Caco-2 (cell line): ENCODE measurements at regions not wholly inside any gene's neighbourhood (a gene's known extent, or its start where the extent isn't known, plus 50 kb on each side); places are given as distances from the start of the nearest gene placed in this dataset.

Source experiments
- BruUV-seq: library from RNA; stranded (reverse); fragments of 400-500 nt; replicated peaks from 2 replicates; lab custom pipeline; 2021; lab: Mats Ljungman, UMichigan
- CTCF ChIA-PET: fragments of 300-600 bp; sonication (Branson Sonifier 250); formaldehyde crosslinking; loops from one replicate; lab custom pipeline; 2022; ENCODE audit warnings: antibody characterized with exemption; lab: Charles Lee
- POLR2A ChIA-PET: fragments of 300-600 bp; sonication (Branson Sonifier 250); formaldehyde crosslinking; loops from one replicate; lab custom pipeline; 2022; ENCODE audit warnings: antibody characterized with exemption; lab: Charles Lee
- DNase-seq, 2 experiments: peaks; one replicate each; pipeline versions ENCODE4 v3.0.0 to v3.0.0-alpha.2; 2020 to 2022
- H3K27me3 ChIP-seq: replicated peaks from 2 replicates; pipeline ENCODE4 v1.6.0; 2011; ENCODE audit warnings: low read length; ENCODE audit not compliant: control insufficient read depth, insufficient read depth
- H3K36me3 ChIP-seq: 2 replicates; pipeline ENCODE4 v1.5.1; 2011; ENCODE audit warnings: low read length; ENCODE audit not compliant: control insufficient read depth, insufficient read depth
- H3K4me1 ChIP-seq: fragments of 250-450 bp; sonication (Bioruptor Pico); 2 replicates; pipeline ENCODE4 v1.5.1; 2020; ENCODE audit warnings: mild to moderate bottlenecking
- H3K4me3 ChIP-seq: 2 replicates; pipeline ENCODE4 v1.5.1; 2011; ENCODE audit warnings: low read depth, mild to moderate bottlenecking, control low read depth, low read length
- H3K9me3 ChIP-seq: fragments of 250-450 bp; sonication (Bioruptor Pico); 2 replicates; pipeline ENCODE4 v1.5.1; 2020; ENCODE audit warnings: mild to moderate bottlenecking, moderate library complexity
- H3K27ac Mint-ChIP-seq: one replicate; pipeline ENCODE4 v1.8.0; 2022; ENCODE audit warnings: mixed read lengths; ENCODE audit not compliant: unreplicated experiment
- H3K27me3 Mint-ChIP-seq: one replicate; pipeline ENCODE4 v1.8.0; 2022; ENCODE audit warnings: mixed read lengths; ENCODE audit not compliant: insufficient read depth, unreplicated experiment
- H3K36me3 Mint-ChIP-seq: one replicate; pipeline ENCODE4 v1.8.0; 2022; ENCODE audit warnings: mild to moderate bottlenecking, mixed read lengths; ENCODE audit not compliant: insufficient read depth, unreplicated experiment
- H3K4me1 Mint-ChIP-seq: one replicate; pipeline ENCODE4 v1.8.0; 2022; ENCODE audit warnings: low read depth, mixed read lengths; ENCODE audit not compliant: unreplicated experiment
- H3K4me3 Mint-ChIP-seq: one replicate; pipeline ENCODE4 v1.8.0; 2022; ENCODE audit warnings: mild to moderate bottlenecking, moderate library complexity, mixed read lengths; ENCODE audit not compliant: unreplicated experiment
- H3K9me3 Mint-ChIP-seq: one replicate; pipeline ENCODE4 v1.8.0; 2022; ENCODE audit warnings: mixed read lengths; ENCODE audit not compliant: unreplicated experiment
- intact Hi-C: fragments of 100-400 bp; cut with micrococcal nuclease; formaldehyde crosslinking; loops from one replicate; pipeline ENCODE4 v1.10.0; 2022; ENCODE audit not compliant: unreplicated experiment
- TF ChIP-seq, protein P1 (sequence below), 2 experiments: fragments of 200-600 bp in 1 of 2; IDR thresholded peaks; 1 replicate in 1 of 2; 2 replicates in 1 of 2; pipeline versions ENCODE4 v1.5.1 to v1.8.0; 2011 to 2022; ENCODE audit warnings: antibody characterized with exemption in 1 of 2, control low read depth in 1 of 2, inconsistent platforms in 1 of 2, low read depth in 1 of 2, low read length in 1 of 2, mild to moderate bottlenecking in 1 of 2, moderate library complexity in 1 of 2; ENCODE audit not compliant: insufficient read depth in 1 of 2, severe bottlenecking in 1 of 2, unreplicated experiment in 1 of 2

DNA sequence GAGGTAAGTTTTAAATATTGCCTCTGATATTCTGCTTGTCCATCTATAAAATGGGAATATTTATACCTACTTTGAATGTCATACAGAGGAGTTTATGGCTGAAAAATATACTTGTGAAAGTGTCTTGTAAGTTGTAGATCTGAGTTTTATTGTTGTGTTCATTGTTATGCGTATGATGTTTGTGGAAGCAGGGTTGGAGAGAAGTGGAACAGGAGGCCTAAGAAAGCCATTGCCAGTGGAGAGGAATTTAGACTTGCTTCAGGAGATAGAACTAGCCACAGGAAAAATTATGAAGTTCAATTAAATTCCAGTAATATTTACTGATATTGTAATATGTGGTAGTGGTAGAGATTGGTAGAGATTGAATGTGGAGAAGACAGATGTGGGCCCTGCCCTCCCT, 491.9 kb upstream of the FANCL start:
- Mint-ChIP-seq H3K4me1 (peaks cover 5% of the 10 kb centered on the region), H3K27ac (no peak overlapping the region), H3K27me3 (peaks cover 8% of the 10 kb centered on the region), H3K36me3 (no peaks in the 10 kb centered on the region), H3K4me3 (no peak overlapping the region), H3K9me3 (no peaks in the 10 kb centered on the region)
- Histone ChIP-seq H3K4me1 (no peaks in the 10 kb centered on the region), H3K4me3 (no peak overlapping the region), H3K9me3 (no peaks in the 10 kb centered on the region), H3K36me3 (no peaks in the 10 kb centered on the region), H3K27me3 (no peaks in the 10 kb centered on the region)
- intact Hi-C loops, result no loop called here
- TF ChIP-seq, protein P1, sequence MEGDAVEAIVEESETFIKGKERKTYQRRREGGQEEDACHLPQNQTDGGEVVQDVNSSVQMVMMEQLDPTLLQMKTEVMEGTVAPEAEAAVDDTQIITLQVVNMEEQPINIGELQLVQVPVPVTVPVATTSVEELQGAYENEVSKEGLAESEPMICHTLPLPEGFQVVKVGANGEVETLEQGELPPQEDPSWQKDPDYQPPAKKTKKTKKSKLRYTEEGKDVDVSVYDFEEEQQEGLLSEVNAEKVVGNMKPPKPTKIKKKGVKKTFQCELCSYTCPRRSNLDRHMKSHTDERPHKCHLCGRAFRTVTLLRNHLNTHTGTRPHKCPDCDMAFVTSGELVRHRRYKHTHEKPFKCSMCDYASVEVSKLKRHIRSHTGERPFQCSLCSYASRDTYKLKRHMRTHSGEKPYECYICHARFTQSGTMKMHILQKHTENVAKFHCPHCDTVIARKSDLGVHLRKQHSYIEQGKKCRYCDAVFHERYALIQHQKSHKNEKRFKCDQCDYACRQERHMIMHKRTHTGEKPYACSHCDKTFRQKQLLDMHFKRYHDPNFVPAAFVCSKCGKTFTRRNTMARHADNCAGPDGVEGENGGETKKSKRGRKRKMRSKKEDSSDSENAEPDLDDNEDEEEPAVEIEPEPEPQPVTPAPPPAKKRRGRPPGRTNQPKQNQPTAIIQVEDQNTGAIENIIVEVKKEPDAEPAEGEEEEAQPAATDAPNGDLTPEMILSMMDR (IDR thresholded peaks at IDR 0.05; ENCODE audit: insufficient read depth in 1 of 2, low read depth in 1 of 2, low read length in 1 of 2, severe bottlenecking in 1 of 2, unreplicated experiment in 1 of 2), result no peak
- no peak for DNase-seq
- POLR2A ChIA-PET, result no interaction called here
- CTCF ChIA-PET, result no interaction called here
- no TSS peak for BruUV-seq

DNA sequence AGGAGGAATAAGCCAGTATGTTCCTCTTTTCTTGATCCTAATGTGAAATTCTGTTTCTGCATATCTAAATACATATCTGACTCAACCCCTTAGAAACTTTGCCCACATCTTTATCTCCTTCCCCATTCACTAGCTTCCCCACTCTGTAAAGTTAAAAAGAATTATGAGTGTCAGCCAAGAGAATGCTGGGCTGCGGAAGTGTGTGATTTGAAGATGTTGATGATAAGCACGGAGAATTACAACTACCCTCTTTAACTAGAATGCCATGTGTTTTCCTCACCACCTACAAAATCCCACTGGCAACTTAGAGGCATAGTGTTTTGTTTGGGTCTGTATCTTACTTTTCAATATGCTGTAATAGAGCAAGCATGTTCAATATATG, 490.4 kb upstream of the FANCL start:
- intact Hi-C loops, result no loop called here
- no TSS peak for BruUV-seq

DNA sequence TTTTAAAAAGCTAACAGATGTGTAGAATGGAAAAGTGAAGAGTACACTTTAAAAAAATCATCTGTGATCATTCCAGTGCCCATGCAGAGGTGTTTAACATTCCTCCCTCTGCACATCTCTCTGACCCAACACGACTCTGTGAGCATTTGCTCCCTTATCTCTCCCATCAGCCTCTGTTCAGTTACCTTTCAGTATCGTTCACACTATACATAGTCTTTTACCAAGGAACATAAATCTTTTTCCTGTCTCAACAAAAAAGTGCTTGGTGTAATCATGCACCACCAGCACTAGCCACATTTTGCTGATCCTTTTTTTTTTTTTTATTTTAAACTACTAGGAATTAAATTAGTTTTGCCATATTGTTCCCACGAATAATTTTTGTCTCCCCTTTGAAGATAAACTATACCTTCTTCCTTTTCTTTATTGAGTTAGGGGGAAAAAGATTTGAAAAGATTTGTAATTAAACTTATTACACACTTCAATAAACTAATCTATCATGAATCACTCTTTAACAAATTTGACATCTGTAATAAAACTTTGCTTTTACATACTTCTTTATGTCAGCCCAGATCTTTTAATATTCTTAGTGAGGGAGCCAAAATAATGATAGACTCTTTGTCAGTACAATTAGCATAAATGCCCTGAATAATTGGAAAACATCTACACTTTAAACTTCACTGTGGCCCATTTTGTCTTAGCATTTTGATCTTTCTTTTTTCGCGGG, 489.8 kb upstream of the FANCL start:
- Mint-ChIP-seq H3K9me3 (no peaks in the 10 kb centered on the region), H3K27ac (no peak overlapping the region), H3K27me3 (peaks cover 8% of the 10 kb centered on the region), H3K4me3 (no peak overlapping the region), H3K36me3 (no peaks in the 10 kb centered on the region), H3K4me1 (peaks cover 6% of the 10 kb centered on the region)
- Histone ChIP-seq H3K4me1 (no peaks in the 10 kb centered on the region), H3K36me3 (no peaks in the 10 kb centered on the region), H3K4me3 (no peak overlapping the region), H3K9me3 (no peaks in the 10 kb centered on the region), H3K27me3 (no peaks in the 10 kb centered on the region)
- no peak for DNase-seq
- ChIA-PET POLR2A (no interaction called here), CTCF (no interaction called here)
- no TSS peak for BruUV-seq
- TF ChIP-seq, protein P1 (IDR thresholded peaks at IDR 0.05; ENCODE audit: insufficient read depth in 1 of 2, low read depth in 1 of 2, low read length in 1 of 2, severe bottlenecking in 1 of 2, unreplicated experiment in 1 of 2), result no peak
- intact Hi-C loops, result no loop called here

More for the DNA sequence above, 490.4 kb upstream of the FANCL start:
- no peaks in the 10 kb centered on the region for H3K4me1 ChIP-seq
- DNase-seq, result no peak
- no peaks in the 10 kb centered on the region for H3K9me3 ChIP-seq
- CTCF ChIA-PET, result no interaction called here
- TF ChIP-seq, protein P1 (IDR thresholded peaks at IDR 0.05; ENCODE audit: insufficient read depth in 1 of 2, low read depth in 1 of 2, low read length in 1 of 2, severe bottlenecking in 1 of 2, unreplicated experiment in 1 of 2), result no peak
- H3K27me3 Mint-ChIP-seq, result peaks cover 8% of the 10 kb centered on the region
- no peak overlapping the region for H3K4me3 Mint-ChIP-seq
- H3K27me3 ChIP-seq, result no peaks in the 10 kb centered on the region
- POLR2A ChIA-PET, result no interaction called here
- H3K4me1 Mint-ChIP-seq, result peaks cover 6% of the 10 kb centered on the region
- H3K36me3 ChIP-seq, result no peaks in the 10 kb centered on the region
- no peak overlapping the region for H3K4me3 ChIP-seq
- H3K27ac Mint-ChIP-seq, result no peak overlapping the region
- H3K36me3 Mint-ChIP-seq, result no peaks in the 10 kb centered on the region
- H3K9me3 Mint-ChIP-seq, result no peaks in the 10 kb centered on the region
